HCEC 1CT (cell line): ENCODE measurements at regions not wholly inside any gene's neighbourhood (a gene's known extent, or its start where the extent isn't known, plus 50 kb on each side); places are given as distances from the start of the nearest gene placed in this dataset.

Experiments used
- DNase-seq: peaks from one replicate; pipeline ENCODE4 v3.0.0-alpha.2; 2017

DNA sequence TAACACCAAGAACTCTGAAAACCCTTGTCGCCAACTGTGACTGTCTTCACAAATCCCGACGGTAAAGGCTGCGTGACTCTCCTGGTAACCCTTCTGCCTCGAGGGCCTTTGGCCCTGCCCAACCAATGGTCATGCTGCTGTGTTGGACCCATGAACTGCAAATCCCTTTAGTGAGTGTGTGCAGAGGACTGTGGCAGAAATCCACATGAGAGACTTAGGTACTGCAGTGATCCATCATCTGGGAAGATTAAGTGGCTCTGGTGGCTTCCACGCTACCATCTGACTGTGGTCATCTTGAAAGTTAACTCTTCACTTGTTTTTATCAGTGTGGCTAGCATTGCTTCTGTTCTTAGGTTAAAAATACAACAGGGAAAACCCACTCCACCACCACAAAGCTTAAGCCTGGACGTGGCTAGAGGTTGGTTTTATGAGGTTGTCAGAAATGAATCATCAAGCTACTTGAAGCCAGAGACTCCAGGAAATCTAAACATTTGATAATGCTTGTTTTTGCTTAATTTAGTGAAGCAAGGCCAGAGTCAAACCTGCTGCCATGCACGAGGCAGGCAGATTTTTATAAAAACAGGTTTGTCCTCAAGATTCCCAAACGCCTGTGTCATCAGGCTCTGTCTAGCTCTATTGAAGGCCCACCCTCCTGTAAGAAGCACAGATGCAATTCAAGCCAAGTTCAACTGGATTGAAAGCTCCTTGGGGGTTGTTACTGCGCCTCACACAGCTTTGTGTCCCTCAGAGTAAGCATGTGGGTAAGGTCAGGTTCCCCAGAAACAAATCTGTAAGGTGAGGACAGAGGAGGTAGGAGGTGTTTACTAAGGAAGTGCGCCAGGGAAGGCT is 52.7 kb upstream of the ERCC6L2 start:
- peak; percentile 89 for DNase-seq

DNA sequence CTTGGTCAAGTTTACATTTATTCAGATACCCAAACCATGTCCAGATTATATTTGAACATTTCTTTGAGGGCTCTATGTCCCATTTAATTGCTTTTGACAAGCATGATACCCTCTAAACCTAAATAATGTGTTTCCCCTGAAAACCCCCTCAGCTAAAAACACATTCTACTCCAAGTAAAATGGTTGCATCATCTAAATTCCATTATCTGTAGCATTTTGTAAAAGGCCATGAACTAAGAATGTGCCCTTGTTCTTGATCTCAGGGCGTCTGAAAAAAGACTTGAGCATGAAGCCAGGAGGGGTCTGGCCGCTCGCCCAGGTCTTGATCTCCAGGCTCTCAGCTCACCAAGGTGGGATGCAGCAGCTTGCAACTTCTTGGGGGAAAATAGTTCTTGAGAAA is 53.5 kb upstream of the ERCC6L2 start:
- DNase-seq = no peak

GRCh38 chr9:95820074-95820473 is 55.4 kb upstream of the ERCC6L2 start:
- no peak for DNase-seq

DNA sequence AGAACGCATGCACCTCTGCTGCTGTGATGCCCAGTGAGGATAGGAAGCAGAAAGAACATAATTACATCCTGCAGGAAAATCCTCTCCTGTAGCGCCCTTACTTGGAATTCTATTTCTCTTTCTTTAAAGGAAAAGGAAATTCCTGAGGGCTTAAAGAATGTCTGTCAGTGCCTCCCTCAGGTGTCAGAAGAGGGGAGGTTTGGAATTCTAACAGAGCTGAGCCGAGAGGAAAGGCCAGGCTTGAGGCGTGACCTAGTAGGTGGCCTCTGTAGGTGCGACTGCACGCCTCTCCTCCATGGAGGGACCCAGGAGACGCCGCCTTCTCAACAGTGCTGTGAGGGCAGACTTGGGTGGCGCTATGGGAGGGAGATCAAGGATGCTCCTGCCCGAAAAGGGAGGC is 55.9 kb upstream of the ERCC6L2 start:
- no peak for DNase-seq

DNA sequence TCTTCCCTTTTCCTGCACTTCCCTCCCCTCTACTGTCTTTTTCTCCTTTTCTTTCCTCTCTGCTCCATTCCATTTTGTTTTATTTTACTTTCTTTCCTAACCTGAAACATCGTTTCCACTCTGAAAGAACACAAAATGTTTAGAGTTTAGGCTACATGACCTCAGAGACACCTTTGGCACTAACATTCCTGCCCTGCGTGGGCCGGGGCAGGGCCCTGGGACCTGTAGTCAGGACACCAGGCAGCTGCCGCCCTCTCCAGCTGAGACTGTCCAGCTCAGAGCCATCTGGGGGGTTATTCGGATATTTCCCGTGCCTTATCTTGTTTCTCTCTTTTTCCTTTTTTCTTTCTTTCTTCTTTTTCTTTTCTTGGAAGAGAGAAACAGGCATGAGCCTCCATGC is 58.3 kb upstream of the ERCC6L2 start:
- no peak for DNase-seq

DNA sequence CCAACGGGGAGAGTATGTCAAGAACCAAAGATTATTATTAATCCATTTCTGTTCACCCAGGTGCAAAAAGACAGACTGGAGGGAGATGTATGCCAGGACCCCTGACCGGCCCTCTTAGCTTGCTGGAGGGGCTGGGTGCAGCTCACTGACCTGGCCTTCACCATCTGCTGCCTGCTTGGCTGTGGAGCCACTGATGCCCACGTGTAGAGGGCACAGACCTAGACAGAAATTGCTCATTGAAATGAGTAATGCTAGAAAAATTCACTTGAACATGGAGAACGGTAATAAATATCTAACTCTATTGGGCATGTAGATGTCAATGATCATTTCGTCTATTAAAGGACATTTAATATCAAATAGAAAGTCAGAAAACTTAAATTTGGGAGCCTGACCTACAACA is 58.8 kb upstream of the ERCC6L2 start:
- DNase-seq = peak; percentile 26

DNA sequence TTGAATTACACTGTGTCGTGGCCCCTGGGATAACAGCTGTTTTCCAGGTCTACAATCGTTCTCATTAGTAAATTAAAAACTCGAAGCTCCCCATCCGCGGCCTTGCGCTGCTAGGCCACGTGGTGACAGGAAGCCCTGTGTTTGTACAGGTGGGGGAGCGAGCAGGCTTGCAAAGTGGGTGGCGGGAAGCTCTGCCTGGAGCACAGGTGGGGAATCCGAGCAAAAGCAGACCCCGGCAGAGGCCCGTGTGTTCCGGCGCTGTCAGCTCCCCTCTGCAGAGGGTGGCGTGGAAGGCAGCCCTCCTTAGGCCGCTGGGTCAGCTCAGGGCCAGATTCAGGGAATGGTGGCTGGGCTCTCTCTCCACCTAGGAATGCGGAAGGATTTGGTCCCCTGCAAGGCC is 59.5 kb upstream of the ERCC6L2 start:
- DNase-seq = no peak

DNA sequence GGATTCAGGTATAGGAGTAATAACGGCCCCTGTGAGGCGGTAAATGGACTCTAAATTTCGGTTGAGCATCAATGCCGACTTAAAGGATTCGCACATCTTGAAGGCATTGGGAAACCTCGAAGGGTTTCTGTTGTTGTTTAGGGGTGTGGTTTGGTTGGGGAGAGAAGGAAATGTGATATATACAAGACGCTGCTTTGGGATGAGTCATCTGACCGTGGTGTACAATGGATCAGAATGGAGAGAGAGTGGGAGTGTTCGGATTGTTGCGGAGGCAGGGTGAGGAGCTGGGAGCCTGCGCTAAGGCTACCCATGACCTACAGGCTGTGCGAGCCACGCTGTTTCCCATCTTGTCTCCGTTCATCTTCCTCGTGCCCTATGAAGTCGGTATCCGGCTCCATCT is 60.4 kb upstream of the ERCC6L2 start:
- DNase-seq = peak; percentile 77

DNA sequence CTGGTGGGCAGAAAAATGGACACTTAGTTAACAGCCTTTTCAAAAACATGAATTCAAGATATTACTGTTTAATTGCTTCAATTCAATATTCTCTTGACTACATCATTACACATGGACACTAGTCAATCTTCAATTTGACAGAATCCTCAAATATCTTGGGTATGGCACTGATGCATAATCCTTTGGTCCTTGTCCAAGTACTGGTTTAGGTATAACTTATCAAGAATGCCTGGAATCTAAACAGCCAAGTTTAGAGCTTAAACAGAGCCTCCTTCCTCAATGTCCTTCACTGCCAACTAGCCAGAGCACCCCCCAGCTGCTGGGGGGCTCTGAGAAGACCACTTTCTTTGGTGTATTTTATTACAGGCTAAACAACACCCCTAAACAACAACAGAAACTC is 61.6 kb upstream of the ERCC6L2 start:
- DNase-seq = peak; percentile 31

GRCh38 chr9:95810814-95811213 is 64.7 kb upstream of the ERCC6L2 start:
- DNase-seq = no peak

- DNase-seq = no peak
Measured at GRCh38 chr9:95810133-95810532, 65.4 kb upstream of the ERCC6L2 start.

- no peak for DNase-seq
Measured at GRCh38 chr9:95809686-95810085, 65.8 kb upstream of the ERCC6L2 start.

- DNase-seq = no peak
Measured at GRCh38 chr9:95808011-95808410, 67.5 kb upstream of the ERCC6L2 start.

DNA sequence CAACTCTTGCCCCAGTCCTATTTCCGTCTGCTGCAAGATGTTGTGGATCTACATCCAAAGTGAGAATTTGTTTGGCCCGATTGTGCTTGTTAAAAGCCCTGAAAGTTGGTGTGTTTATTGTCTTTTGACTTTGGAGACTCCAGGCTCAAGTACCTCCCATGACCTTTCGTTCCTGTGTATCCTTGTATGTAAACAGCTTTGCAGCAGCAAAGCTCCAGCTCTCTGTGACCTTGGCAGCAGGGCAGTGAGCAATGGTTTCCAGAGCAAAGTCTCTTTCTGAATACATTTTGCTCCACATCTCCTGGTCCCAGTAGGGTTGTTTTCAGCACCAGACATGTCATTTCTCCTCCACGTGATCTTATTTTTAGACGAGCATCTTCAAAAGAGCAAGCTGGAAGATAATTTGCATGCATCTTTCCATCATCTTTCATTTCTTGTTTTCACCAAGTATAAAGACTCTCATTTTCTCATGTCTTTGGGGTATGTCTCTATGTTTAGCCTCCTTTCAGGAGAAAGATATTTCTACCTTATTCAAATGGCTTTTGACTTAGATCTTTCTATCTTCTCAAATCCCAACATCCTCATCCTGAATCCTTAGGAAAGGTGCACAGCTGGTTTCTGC is 68.1 kb upstream of the ERCC6L2 start:
- DNase-seq = peak; percentile 56

DNA sequence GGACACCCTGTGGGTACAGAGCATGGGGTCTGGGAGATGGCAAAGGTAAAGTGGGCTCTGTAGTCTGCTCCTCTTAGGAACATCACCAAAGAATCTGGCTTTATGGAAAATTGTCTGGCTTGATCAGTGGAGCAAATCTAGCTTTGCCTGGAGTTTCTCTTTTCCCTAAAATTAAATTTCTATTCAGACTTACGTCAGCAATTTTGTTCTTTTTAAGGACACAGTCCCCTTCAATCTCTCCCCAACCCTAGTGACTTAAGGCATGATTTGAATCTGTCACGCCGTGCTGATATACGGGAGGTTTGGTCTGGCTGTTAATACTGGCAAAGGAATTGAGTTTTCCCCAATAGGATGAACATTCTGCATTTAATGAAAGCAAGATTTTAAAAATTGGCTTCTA is 72.3 kb upstream of the ERCC6L2 start:
- no peak for DNase-seq

DNA sequence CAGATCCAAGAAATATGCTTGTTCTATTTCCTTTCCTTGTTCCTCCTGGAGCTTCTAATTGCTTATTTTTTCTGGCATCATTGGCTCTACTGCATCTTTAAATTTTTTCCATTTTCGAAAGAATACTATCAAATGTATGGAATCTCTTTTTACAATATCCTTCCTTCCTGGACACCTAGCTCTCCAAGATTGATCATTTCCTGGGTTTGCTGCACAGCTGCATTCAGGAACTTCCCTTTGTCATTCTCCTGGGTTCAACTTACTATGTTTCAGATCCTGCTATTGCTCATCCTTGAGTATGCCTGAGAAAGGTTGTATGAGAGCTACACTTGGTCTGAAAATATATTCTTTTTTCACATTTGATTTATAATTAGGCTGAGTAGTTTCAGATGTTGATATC is 73.7 kb upstream of the ERCC6L2 start:
- DNase-seq = no peak

GRCh38 chr9:95796029-95796428 is 79.5 kb upstream of the ERCC6L2 start:
- DNase-seq = no peak

DNA sequence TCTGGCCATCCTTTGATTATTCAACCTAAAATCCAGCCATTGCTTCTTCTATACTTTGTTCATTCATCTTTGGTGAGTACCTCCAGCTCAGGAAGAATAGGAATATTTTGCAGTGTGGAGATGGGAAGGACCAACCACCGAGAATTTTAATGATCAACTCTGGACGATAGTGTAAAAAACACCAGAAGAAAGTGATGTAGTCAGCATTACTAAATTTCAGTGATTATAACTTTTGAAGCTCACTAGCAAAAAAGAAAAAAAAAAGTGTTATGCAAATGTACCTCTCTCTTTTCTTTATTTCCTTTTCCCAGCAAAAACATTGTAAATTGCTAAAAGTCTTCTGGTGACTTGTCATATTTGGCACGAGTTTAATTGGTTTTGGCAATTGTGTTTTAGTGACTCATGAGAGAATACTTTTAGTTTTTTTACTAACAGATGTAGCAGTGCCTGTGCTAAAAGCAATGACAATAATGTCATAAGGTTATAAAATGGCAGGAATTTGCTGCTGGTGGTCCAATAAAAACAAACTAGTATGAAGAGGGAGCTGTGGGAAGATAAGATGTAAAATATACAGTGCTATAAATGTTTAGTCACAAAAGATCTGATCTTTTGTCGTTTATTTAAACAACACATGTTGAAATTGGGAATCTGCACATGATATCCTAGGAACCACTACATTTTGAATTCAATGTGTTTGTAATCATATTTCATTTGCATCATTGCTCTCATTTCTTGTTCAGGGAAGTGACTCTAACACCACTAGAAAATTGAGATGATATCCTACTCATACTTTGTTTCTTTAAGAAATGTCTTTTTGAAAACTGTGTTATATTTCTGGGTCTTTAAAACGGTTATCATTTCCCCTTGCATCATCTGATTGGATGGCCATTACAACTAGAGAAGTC is 81.3 kb upstream of the ERCC6L2 start:
- DNase-seq = peak; percentile 91

GRCh38 chr9:95791695-95792094 is 83.8 kb upstream of the ERCC6L2 start:
- DNase-seq = no peak

DNA sequence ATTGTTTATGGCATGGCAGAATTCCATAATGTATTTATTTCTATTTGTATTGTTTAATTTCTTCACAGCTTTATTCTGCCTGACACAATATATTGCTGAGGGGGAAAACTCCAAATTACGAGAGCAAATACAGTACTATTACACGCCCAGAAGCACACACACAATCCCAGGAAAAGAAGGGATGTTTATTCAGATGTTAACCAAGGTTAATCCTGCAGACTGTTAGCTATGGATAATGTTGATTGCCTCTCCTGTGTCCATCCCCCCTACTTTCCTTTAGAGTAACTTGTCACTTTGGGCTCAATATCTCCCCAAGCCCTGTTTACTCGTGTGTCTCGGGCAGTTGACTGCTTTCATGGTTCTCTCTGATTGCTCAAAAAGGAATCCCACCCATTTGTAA is 84.2 kb upstream of the ERCC6L2 start:
- no peak for DNase-seq

- DNase-seq = no peak
Measured at GRCh38 chr9:95788521-95788991, 86.9 kb upstream of the ERCC6L2 start.

DNA sequence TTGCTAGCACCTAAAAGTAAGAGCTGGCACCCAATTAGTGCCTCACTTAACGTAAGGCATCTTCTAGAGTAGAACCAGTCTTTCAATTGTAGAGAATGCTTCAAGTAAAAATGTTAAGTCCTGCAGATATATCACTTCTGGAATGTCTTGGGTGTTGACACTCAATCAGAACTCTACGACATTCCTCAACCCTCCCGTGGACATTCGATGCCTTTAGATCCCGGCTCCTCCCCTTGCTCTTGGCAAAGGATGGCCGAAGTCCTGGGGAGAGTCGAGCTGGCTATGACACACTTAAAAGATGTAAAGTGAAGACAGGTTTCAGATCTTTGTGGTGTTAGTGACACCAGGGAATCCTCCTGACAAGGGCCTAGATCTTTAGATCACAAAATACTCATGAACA is 87.5 kb upstream of the ERCC6L2 start:
- DNase-seq = no peak

DNA sequence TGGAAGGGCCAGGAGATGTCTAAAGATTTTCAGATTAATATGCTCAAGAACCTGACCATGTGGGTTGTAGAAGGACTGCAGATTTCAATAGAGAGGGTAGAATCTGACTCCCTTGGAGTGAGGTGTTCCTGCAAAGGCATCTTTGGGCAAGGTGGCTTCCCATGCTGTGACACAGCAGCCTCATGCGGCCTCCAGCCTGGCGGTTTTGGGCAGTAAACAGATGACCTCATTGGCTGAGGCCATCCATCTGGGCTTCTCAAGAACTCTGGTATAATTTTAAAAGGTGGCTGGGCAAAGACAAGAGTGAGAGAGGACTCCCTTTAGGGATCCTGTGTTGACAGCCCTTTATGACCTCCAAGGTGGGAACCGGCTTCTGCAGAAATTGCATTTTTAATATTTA is 90.3 kb upstream of the ERCC6L2 start:
- no peak for DNase-seq

DNA sequence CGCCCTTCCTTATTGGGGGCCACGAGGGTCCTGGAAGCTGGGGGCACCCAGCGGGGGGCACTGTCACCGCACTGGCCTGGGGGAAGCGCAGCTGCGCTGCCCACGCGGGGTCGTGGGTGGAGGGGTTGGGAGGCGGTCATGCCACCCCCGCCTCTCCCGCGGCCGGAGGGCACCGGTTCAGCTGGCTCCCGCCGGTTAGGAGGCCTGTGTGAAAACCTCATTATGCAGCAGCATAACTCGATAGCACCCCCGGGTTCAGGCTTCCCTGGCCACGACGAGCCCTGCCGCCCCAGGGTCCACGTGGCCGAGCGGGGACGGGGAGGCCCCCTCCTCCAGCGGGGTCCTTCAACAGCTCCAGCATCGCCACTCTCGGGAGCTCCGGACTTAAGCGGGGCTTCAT is 91.2 kb upstream of the ERCC6L2 start:
- no peak for DNase-seq
